Upper lobe of left lung (tissue), 4 donors: ENCODE measurements at regions not wholly inside any gene's neighbourhood (a gene's known extent, or its start where the extent isn't known, plus 50 kb on each side); places are given as distances from the start of the nearest gene placed in this dataset.

Source experiments
- CTCF ChIP-seq, 6 experiments: fragments of 450-650 bp in 4 of 6; fragments of 200-600 bp in 2 of 6; sonication (generic) in 2 of 6; IDR thresholded peaks; one replicate each; pipeline ENCODE4 v1.5.1; 2016 to 2019; ENCODE audit warnings: antibody characterized with exemption in 6 of 6
- POLR2AphosphoS5 ChIP-seq, 2 donors: sonication (generic); formaldehyde crosslinking; IDR thresholded peaks; one replicate each; pipeline ENCODE4 v1.5.1; 2017; ENCODE audit warnings: antibody characterized with exemption in 2 of 2

GRCh38 chr3:3636815-3637214, 162.4 kb upstream of the LRRN1 start:
- TF ChIP-seq CTCF (IDR thresholded peaks at IDR 0.05) (no peak), POLR2AphosphoS5 (IDR thresholded peaks at IDR 0.05) (no peak)
